Common myeloid progenitor, CD34-positive (primary cell): ENCODE measurements at regions not wholly inside any gene's neighbourhood (a gene's known extent, or its start where the extent isn't known, plus 50 kb on each side); places are given as distances from the start of the nearest gene placed in this dataset.

ENCODE experiments used
- CTCF ChIA-PET: fragments of 350-600 bp; sonication (Branson Sonifier 250); formaldehyde crosslinking; loops from one replicate; lab custom pipeline; 2021; ENCODE audit warnings: antibody characterized with exemption; lab: Charles Lee
- POLR2A ChIA-PET: fragments of 350-600 bp; sonication (Branson Sonifier 250); formaldehyde crosslinking; loops from one replicate; lab custom pipeline; 2021; ENCODE audit warnings: antibody characterized with exemption; lab: Charles Lee
- DNase-seq, 3 donors: peaks; one replicate each; pipeline versions ENCODE4 v3.0.0 to v3.0.0-alpha.2; 2013
- H3K27ac ChIP-seq, 2 experiments: 1 replicate in 1 of 2; 2 replicates in 1 of 2; pipeline ENCODE4 v1.7.0; 2013; ENCODE audit warnings: inconsistent platforms in 2 of 2, low read length in 2 of 2, mild to moderate bottlenecking in 2 of 2, low read depth in 1 of 2, moderate library complexity in 1 of 2; ENCODE audit not compliant: severe bottlenecking in 2 of 2, insufficient read depth in 1 of 2, poor library complexity in 1 of 2
- H3K27me3 ChIP-seq, 5 experiments: replicated peaks in 2 of 5; 1 replicate in 3 of 5; 2 replicates in 2 of 5; pipeline versions ENCODE4 v1.6.1 to v1.7.0; 2013; ENCODE audit warnings: low read length in 4 of 5, mild to moderate bottlenecking in 2 of 5, moderate library complexity in 2 of 5, inconsistent platforms in 1 of 5; ENCODE audit not compliant: insufficient read depth in 5 of 5, control insufficient read depth in 4 of 5
- H3K36me3 ChIP-seq, 4 experiments: 1 replicate in 2 of 4; 2 replicates in 2 of 4; pipeline versions ENCODE4 v1.6.1 to v1.7.0; 2013; ENCODE audit warnings: low read length in 3 of 4, control low read depth in 1 of 4, mild to moderate bottlenecking in 1 of 4; ENCODE audit not compliant: control insufficient read depth in 4 of 4, insufficient read depth in 4 of 4
- H3K4me1 ChIP-seq, 4 experiments: 1 replicate in 3 of 4; 2 replicates in 1 of 4; pipeline versions ENCODE4 v1.6.1 to v1.7.1; 2013; ENCODE audit warnings: low read length in 3 of 4, mild to moderate bottlenecking in 3 of 4, control low read depth in 1 of 4, inconsistent platforms in 1 of 4, moderate library complexity in 1 of 4; ENCODE audit not compliant: control insufficient read depth in 4 of 4, insufficient read depth in 4 of 4; ENCODE audit errors: control extremely low read depth in 1 of 4
- H3K4me3 ChIP-seq, 7 experiments: 1 replicate in 4 of 7; 2 replicates in 3 of 7; pipeline versions ENCODE4 v1.5.1 to v1.7.0; 2013; ENCODE audit warnings: mild to moderate bottlenecking in 7 of 7, low read length in 6 of 7, moderate library complexity in 6 of 7, inconsistent platforms in 2 of 7, low read depth in 2 of 7, control low read depth in 1 of 7; ENCODE audit not compliant: insufficient read depth in 4 of 7, control insufficient read depth in 1 of 7; ENCODE audit errors: extremely low read depth in 1 of 7
- H3K9me3 ChIP-seq, 5 experiments: 1 replicate in 4 of 5; 2 replicates in 1 of 5; pipeline versions ENCODE4 v1.6.1 to v1.7.1; 2013; ENCODE audit warnings: low read length in 4 of 5, mild to moderate bottlenecking in 2 of 5, inconsistent platforms in 1 of 5, low read depth in 1 of 5, moderate library complexity in 1 of 5; ENCODE audit not compliant: control insufficient read depth in 4 of 5, insufficient read depth in 2 of 5; ENCODE audit errors: control extremely low read depth in 1 of 5
- whole genome bisulfite sequencing: methylation state at CpG from one replicate; pipeline ENCODE4 v1.1.5; 2013; ENCODE audit not compliant: insufficient coverage; 5-methylcytosine and 5-hydroxymethylcytosine counted together

DNA sequence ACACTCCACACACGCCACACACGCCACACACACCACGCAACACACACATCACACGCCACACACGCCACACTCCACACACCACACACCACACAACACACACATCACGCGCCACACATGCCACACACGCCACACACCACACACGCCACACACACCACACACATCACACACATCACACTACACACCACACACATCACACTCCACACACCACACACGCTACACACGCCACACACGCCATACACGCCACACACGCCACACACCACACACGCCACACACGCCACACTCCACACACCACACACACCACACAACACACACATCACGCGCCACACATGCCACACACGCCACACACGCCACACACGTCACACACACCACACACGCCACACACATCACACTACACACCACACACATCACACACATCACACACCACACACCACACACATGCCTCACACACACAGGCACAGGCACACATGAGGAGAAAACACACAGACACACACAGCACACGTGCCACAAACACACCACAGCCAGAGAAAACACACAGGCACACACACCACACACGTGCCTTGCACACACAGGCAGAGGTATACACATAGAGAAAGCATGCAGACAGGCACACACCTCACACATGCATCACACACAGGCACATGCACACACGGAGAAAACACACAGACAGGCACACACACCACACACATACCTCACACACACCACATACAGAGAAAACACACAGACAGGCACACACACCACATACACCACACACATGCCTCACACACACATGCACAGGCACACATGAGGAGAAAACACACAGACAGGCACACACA lies 241.5 kb upstream of the MYT1L start:
- no peak overlapping the region for H3K4me3 ChIP-seq
- H3K36me3 ChIP-seq, result no peaks in the 10 kb centered on the region
- no peak overlapping the region for H3K27ac ChIP-seq
- H3K9me3 ChIP-seq, result peaks cover 0 to 5% (median 2%) of the 10 kb centered on the region in 5 experiments
- no peak for DNase-seq
- ChIA-PET CTCF (no interaction called here), POLR2A (no interaction called here)
- no peaks in the 10 kb centered on the region for H3K4me1 ChIP-seq
- no peaks in the 10 kb centered on the region for H3K27me3 ChIP-seq
- WGBS, result 86% methylated on average over 1 of the region's 25 CpGs

DNA sequence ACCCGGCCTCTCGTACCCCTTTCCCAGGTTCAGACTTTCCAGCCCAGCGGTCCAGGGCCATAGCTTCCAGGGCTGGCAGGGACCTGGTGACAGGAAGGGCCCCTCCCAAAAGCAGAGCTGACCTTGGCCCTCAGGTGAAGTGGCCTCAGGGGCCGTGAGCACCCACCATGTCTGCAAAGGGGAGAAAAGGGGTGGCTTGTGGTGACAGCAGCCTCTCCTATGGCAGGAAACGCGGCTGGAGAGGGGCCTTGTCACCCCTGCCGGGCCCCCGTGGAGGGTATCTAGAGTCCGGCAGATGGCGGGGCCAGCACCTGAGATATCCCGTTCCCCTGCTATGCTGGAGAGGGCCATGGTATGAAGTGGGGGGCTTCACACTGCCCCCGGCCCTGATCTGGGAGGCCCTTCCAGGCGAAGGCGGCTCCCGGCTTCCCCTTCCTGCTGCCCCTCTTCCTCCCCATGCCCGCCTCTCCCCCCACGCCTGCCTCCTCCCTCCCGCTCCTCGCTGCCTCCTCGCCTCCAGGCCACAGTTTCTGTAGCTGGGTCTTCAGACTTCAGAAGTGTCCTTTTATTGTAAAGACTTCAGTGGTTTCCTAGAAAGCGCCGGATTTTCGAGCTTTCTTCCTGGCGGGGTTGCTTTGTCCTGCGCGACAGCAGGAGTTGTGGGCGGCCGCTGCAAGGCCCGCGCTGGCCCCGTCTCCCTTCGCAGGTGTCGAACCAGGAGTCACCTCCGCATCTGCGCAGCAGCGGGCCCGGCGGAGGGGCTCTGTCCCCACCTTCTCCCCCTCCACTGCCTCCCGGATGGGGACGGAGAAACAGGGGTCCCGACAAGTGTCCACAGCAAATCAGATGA lies 240.5 kb upstream of the MYT1L start:
- ChIA-PET POLR2A (no interaction called here), CTCF (no interaction called here)
- Histone ChIP-seq H3K27ac (no peak overlapping the region), H3K4me1 (no peaks in the 10 kb centered on the region), H3K36me3 (no peaks in the 10 kb centered on the region), H3K9me3 (peaks cover 0 to 5% (median 2%) of the 10 kb centered on the region in 5 experiments), H3K4me3 (no peak overlapping the region), H3K27me3 (no peaks in the 10 kb centered on the region)
- DNase-seq, result no peak
- 97% methylated on average over 31 of the region's 41 CpGs for WGBS

DNA sequence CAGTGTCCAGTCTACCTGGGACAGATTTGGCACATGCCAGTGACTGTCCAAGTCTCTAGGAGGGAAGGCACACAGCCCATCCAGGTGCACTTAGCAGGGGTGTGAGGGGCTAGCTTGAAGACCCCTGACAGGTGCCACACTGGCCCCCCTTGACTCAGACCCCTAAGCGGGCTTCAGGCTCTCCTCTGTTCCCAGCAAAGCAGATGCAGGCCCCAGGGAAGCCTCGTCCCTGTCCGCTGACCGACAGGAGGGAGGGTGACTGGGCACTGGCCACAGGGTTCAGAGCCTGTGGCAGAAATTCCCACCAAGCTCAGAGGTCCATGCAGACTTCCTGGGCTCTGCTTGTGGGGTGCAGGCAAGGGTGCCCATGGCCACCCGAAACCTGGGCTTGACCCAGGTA lies 239.8 kb upstream of the MYT1L start:
- ChIA-PET POLR2A (no interaction called here), CTCF (no interaction called here)
- Histone ChIP-seq H3K27me3 (no peaks in the 10 kb centered on the region), H3K4me3 (no peak overlapping the region), H3K4me1 (no peaks in the 10 kb centered on the region), H3K36me3 (no peaks in the 10 kb centered on the region), H3K9me3 (peaks cover 0 to 5% (median 2%) of the 10 kb centered on the region in 5 experiments), H3K27ac (no peak overlapping the region)
- no peak for DNase-seq
- WGBS, result 100% methylated on average over 4 of the region's 5 CpGs

DNA sequence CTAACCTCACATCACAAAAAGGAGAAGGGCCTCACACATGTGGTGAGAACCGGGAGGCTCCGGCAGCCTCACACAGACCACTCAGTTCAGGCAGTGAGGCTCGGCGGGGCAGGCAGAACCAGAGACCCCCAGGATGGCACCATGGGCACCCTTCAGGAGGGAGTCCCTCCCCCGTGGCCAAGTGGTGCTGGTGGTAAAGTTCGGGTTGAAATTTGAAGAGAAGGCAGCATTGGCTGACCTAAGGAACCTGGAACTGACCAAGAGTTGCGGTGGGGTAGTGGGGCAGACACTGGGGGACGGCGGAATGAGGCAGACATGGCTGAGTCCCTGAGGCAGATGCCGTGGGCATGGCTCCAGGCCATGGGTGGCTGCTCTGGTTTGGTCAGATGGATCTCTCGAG lies 239.3 kb upstream of the MYT1L start:
- POLR2A ChIA-PET, result no interaction called here
- CTCF ChIA-PET, result no interaction called here
- Histone ChIP-seq H3K9me3 (peaks cover 0 to 5% (median 2%) of the 10 kb centered on the region in 5 experiments), H3K36me3 (no peaks in the 10 kb centered on the region), H3K27me3 (no peaks in the 10 kb centered on the region), H3K4me3 (no peak overlapping the region), H3K4me1 (no peaks in the 10 kb centered on the region), H3K27ac (no peak overlapping the region)
- DNase-seq, result no peak
- WGBS, result 95% methylated on average over 11 of the region's 11 CpGs

DNA sequence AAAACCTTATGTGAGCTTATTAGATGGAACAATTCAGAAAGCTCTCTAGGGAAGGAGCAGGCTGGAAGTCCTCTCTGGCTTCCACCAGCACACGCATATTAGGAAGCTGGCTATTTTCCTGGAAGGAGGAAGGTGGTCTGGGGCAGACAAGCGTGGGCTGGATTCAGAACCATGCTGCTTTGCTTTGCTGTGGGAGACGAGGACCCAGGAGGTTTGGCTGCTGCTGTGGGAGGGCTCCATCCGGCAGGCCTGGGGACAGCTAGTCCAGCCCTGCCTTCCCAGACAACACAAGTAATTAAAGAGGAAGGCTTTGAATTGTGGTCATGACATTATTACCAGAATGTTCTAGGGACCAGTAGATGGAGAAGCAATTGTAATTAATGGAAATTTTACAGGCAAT lies 238.8 kb upstream of the MYT1L start:
- ChIA-PET POLR2A (no interaction called here), CTCF (no interaction called here)
- 95% methylated on average over 4 of the region's 4 CpGs for WGBS
- Histone ChIP-seq H3K4me3 (no peak overlapping the region), H3K4me1 (no peaks in the 10 kb centered on the region), H3K9me3 (peaks cover 0 to 5% (median 2%) of the 10 kb centered on the region in 5 experiments), H3K36me3 (no peaks in the 10 kb centered on the region), H3K27me3 (no peaks in the 10 kb centered on the region), H3K27ac (no peak overlapping the region)
- DNase-seq, result no peak

DNA sequence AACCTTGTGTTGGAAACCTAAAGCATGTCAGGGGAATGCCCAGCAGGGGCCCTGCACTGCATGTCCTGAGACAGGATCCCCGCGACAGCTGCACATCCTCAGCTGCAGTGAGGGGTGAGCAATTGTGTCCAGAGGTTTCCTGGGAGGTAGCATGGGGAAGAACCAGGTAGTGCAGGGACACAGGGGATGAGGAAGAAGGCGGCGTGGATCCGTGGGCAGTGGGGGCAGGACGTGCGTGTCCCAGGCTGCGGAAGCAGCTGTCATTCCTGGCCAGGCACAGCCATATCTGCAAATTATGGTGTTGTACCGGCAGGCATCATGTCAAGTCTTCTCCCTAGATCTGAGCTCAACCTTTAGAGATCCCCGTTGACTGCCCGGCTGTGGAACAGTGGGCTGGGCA lies 238.2 kb upstream of the MYT1L start:
- no peak for DNase-seq
- ChIA-PET CTCF (no interaction called here), POLR2A (no interaction called here)
- WGBS, result 96% methylated on average over 11 of the region's 11 CpGs
- no peaks in the 10 kb centered on the region for H3K4me1 ChIP-seq
- H3K36me3 ChIP-seq, result no peaks in the 10 kb centered on the region
- H3K4me3 ChIP-seq, result no peak overlapping the region
- H3K27me3 ChIP-seq, result no peaks in the 10 kb centered on the region
- peaks cover 0 to 5% (median 2%) of the 10 kb centered on the region in 5 experiments for H3K9me3 ChIP-seq
- no peak overlapping the region for H3K27ac ChIP-seq

DNA sequence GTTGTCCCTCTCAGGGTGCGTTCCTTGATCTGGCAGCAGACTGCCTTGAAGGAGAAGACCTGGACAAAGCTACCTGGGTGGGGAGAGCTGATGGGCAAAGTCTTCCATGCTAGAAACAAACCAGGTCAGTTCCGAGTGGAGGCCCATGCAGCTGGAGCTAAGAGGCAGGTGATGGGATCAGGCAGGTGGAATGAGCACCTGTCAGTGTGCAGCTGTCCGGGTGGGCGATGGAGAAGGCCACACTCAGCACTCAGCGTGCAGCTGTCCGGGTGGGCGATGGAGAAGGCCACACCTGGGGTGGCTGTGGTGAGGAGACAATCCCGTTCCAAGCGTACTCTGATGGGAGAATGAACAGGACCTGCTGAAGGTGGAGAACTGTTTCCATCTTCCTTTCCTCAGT lies 237.3 kb upstream of the MYT1L start:
- CTCF ChIA-PET, result no interaction called here
- WGBS, result 86% methylated on average over 5 of the region's 9 CpGs
- no peaks in the 10 kb centered on the region for H3K27me3 ChIP-seq
- H3K4me1 ChIP-seq, result no peaks in the 10 kb centered on the region
- no peak overlapping the region for H3K4me3 ChIP-seq
- peaks cover 0 to 3% (median 0%) of the 10 kb centered on the region in 5 experiments for H3K9me3 ChIP-seq
- no peak overlapping the region for H3K27ac ChIP-seq
- H3K36me3 ChIP-seq, result no peaks in the 10 kb centered on the region
- POLR2A ChIA-PET, result no interaction called here
- DNase-seq, result no peak
